Skin epidermis (tissue), 12 donors: ENCODE measurements at regions not wholly inside any gene's neighbourhood (a gene's known extent, or its start where the extent isn't known, plus 50 kb on each side); places are given as distances from the start of the nearest gene placed in this dataset.
A peak's percentile ranks its signal among the peaks of the same experiment; 100 is the strongest.

Experiments
- H3K27ac ChIP-seq, 21 experiments: fragments of 200-600 bp; sonication (generic) in 11 of 21; one replicate each; pipeline ENCODE4 v1.5.0; 2020; ENCODE audit warnings: mild to moderate bottlenecking in 3 of 21, inconsistent platforms in 2 of 21, moderate library complexity in 2 of 21
- H3K4me3 ChIP-seq, 7 experiments: fragments of 200-600 bp; sonication (generic) in 2 of 7; one replicate each; pipeline ENCODE4 v1.5.0; 2020; ENCODE audit warnings: inconsistent platforms in 2 of 7, mild to moderate bottlenecking in 2 of 7, moderate library complexity in 1 of 7

GRCh38 chr5:172550996-172551395 is 90.1 kb upstream of the NEURL1B start:
- Histone ChIP-seq H3K27ac (no peak overlapping the region), H3K4me3 (no peak overlapping the region)

- no peak overlapping the region for H3K4me3 ChIP-seq
- no peak overlapping the region for H3K27ac ChIP-seq
Measured at GRCh38 chr5:172550096-172550765, 90.8 kb upstream of the NEURL1B start.

- H3K4me3 ChIP-seq, result no peak overlapping the region
- H3K27ac ChIP-seq, result no peak overlapping the region
Measured at GRCh38 chr5:172549696-172550095, 91.4 kb upstream of the NEURL1B start.

GRCh38 chr5:172548981-172549687 is 91.9 kb upstream of the NEURL1B start:
- Histone ChIP-seq H3K27ac (no peak overlapping the region), H3K4me3 (no peak overlapping the region)

GRCh38 chr5:172548311-172548731 is 92.7 kb upstream of the NEURL1B start:
- no peak overlapping the region for H3K27ac ChIP-seq
- no peak overlapping the region for H3K4me3 ChIP-seq

GRCh38 chr5:172546196-172546595 is 91.9 kb upstream of the SH3PXD2B start:
- no peak overlapping the region for H3K27ac ChIP-seq
- no peak overlapping the region for H3K4me3 ChIP-seq

GRCh38 chr5:172545291-172545801 is 91.0 kb upstream of the SH3PXD2B start:
- no peak overlapping the region for H3K4me3 ChIP-seq
- no peak overlapping the region for H3K27ac ChIP-seq

- Histone ChIP-seq H3K4me3 (no peak overlapping the region), H3K27ac (no peak overlapping the region)
Measured at GRCh38 chr5:172544371-172545095, 90.2 kb upstream of the SH3PXD2B start.

- H3K4me3 ChIP-seq, result no peak overlapping the region
- no peak overlapping the region for H3K27ac ChIP-seq
Measured at GRCh38 chr5:172543484-172544298, 89.4 kb upstream of the SH3PXD2B start.

GRCh38 chr5:172542651-172543131 is 88.4 kb upstream of the SH3PXD2B start:
- H3K4me3 ChIP-seq, result no peak overlapping the region
- H3K27ac ChIP-seq, result no peak overlapping the region

- H3K27ac ChIP-seq, result no peak overlapping the region
- no peak overlapping the region for H3K4me3 ChIP-seq
Measured at GRCh38 chr5:172541773-172542136, 87.4 kb upstream of the SH3PXD2B start.

GRCh38 chr5:172541099-172541772 is 86.9 kb upstream of the SH3PXD2B start:
- H3K4me3 ChIP-seq, result no peak overlapping the region
- no peak overlapping the region for H3K27ac ChIP-seq

GRCh38 chr5:172540099-172540870 is 86.0 kb upstream of the SH3PXD2B start:
- no peak overlapping the region for H3K27ac ChIP-seq
- H3K4me3 ChIP-seq, result no peak overlapping the region

- peak overlapping the region in 4 of 21 experiments; percentile 30 to 62 (median 58) for H3K27ac ChIP-seq
Measured at GRCh38 chr5:172535108-172535445, 80.8 kb upstream of the SH3PXD2B start.

GRCh38 chr5:172534229-172535107 is 80.1 kb upstream of the SH3PXD2B start:
- no peak overlapping the region for H3K4me3 ChIP-seq
- peak overlapping the region in 13 of 21 experiments; percentile 14 to 73 (median 61) for H3K27ac ChIP-seq

More at GRCh38 chr5:172535108-172535445, 80.8 kb upstream of the SH3PXD2B start:
- H3K4me3 ChIP-seq, result no peak overlapping the region

- Histone ChIP-seq H3K27ac (peak overlapping the region in 10 of 21 experiments; percentile 1 to 73 (median 62)), H3K4me3 (no peak overlapping the region)
Measured at GRCh38 chr5:172533399-172534228, 79.3 kb upstream of the SH3PXD2B start.

- Histone ChIP-seq H3K27ac (peak overlapping the region in 2 of 21 experiments; percentile 6 to 60), H3K4me3 (no peak overlapping the region)
Measured at GRCh38 chr5:172533058-172533398, 78.7 kb upstream of the SH3PXD2B start.
